GM18867 (cell line): ENCODE measurements at regions not wholly inside any gene's neighbourhood (a gene's known extent, or its start where the extent isn't known, plus 50 kb on each side); places are given as distances from the start of the nearest gene placed in this dataset.
A peak's percentile ranks its signal among the peaks of the same experiment; 100 is the strongest.

Experiments used
- ATAC-seq: cut with Tn5 transposase; IDR thresholded peaks from one replicate; pipeline ENCODE4 v1.9.1; 2021; ENCODE audit warnings: mild to moderate bottlenecking, moderate library complexity; ENCODE audit not compliant: unreplicated experiment

DNA sequence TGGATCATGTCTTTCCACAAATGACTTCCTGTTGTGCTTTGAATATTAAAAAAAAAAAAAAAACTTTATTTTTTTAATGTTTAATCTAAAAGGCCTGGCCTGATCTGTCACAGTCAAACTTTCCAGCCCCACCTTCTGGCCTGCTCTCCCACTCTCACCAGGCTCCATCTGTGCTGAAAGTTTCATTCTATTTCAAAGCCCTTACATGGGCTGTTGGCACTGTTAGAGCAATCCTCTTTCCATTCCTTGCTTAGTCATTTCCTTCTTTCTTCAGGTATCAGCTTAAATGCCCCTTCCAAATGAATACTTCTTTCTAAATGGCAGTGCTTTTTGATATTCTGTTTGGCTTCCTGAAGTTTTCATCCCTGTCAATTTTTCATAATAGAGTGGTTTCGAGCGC is 1104.8 kb upstream of the C9orf72 start:
- no peak for ATAC-seq

DNA sequence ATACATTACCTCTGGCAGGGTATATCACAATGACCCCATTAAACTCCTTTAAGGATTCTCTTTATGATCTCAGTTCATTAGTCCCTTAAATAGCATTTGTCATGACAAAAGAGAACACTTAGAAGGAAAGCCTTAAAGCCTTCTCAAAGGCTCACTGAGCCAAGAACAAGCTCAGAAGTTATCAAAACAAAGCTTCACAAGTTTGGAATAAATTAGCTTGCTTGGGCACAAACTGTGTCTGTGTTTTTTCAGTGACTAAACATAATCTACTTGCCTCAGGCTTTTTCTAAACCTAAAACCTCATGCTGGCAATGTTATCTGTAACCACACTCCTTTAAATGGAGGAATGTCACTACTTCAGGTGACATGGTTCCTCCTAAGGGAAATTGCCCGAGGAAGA is 1114.9 kb upstream of the C9orf72 start:
- no peak for ATAC-seq

DNA sequence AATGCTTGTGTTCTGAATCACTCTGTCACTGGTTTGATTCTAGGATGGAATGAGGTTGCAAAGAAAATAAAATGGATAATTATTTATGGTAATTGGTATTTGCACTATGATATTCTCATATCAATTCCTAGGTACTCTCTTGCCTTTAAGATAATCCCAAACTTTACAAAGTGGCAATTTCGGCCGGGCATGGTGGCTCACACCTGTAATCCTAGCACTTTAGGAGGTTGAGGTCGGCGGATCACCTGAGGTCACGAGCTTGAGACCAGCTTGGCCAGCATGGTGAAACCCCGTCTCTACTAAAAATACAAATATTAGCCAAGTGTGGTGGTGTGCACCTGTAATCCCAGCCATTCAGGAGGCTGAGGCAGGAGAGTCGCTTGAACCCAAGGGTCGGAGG is 1118.7 kb upstream of the C9orf72 start:
- ATAC-seq = no peak

DNA sequence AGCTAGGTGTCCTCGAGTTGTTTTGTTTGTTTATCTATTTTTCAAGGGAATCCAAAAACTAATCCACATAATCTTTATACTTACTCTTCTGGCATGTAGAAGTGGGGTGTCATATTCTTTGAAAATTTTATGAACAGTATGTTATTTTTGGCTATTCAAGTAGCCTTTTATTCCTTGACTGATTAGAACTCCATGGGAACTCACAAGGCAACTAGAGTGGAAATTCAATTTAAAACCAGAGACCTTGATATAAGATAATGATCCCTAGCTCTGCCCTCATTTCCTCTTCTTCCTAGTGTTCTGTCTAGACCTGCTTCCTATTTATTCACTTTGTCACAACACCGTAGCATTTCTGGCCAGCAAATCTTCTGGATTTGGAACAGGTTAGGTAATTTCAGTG is 1123.7 kb upstream of the C9orf72 start:
- ATAC-seq = no peak

DNA sequence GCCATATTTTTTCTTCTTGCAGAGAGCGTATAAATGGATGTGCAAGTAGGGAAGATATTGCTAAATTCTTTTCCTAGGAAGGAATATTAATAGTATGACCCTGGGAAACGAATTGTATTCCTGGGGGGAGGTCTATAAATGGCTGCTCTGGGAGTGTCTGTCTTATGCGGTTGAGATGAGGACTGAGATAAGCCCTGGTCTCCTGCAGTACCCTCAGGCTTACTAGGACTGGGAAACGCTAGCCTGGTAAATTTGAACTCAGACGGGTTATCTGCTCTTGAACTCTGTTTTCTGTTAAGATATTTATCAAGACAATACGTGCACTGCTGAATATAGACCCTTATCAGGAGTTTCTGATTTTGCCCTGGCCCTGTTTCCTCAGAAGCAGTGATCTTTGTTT is 1126.4 kb upstream of the C9orf72 start:
- no peak for ATAC-seq

DNA sequence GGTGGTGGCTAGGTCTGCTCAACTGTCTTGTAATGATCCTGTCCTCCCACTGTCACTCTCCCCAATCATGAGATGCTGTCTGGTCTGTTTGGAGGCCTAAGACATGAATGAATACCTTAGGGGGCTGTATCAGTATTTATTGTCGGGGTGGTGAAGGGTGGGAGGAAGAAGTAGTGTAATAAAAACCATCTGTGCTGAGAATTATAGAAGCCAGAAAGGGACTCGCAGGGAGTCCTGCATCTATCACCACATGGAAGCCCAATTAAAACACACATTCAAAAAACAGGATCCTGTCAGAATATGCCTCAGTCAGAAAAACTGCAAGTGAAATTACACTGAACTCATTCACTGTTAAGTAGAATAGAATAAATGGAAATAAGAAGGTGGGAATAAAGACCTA is 1134.3 kb upstream of the C9orf72 start:
- no peak for ATAC-seq

DNA sequence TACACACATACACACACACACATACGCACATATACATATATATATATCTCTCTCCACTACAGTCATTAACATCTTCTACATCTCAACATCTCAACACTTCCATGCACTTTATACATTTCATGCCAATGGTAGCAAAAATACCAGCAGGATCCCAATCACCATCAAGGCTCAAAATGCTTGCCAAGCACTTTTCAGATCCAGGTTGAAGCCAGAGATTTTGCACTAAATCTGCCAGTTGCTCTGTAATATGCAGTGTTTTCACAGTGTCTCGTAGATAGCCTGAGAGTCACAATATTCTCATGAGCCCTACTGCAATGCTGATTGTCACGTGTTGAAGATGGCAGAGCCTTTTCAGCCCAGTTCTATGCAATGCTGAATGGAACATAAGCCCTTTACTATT is 1140.9 kb upstream of the C9orf72 start:
- no peak for ATAC-seq

DNA sequence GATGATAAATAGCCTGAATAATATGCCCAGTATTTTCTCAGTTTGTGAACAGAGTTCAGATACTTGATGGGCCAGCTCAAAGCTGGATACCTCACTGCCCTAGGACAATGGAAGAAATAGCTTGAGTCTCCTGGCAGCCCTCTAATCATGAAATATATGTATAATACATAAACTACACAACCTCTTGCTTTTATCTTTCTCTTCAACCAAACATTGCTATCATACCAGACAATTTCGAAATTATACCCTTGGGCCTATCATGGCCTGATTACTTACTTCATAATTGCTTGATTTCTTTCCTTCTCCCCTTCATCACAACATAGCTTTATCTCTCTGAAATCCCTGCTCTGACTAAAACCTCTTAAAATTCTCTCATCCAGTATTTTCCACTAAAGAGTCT is 1144.9 kb upstream of the C9orf72 start:
- no peak for ATAC-seq

DNA sequence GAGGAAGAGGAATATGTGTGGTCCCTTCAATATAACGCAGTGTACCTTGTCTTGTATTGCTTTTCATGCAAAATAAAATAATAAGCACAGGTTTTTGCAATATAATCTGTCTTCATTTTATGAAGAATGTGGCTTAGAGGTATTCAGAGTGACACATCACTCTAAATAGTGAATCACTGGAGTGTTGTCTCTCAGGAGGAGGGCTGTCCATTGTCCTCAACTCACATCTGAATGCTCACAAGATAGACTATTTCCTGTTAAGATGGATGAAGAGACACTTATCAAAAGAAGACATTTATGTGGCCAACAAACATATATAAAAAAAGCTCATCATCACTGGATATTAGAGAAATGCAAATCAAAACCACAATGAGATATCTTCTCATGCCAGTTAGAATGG is 1147.5 kb upstream of the C9orf72 start:
- no peak for ATAC-seq

DNA sequence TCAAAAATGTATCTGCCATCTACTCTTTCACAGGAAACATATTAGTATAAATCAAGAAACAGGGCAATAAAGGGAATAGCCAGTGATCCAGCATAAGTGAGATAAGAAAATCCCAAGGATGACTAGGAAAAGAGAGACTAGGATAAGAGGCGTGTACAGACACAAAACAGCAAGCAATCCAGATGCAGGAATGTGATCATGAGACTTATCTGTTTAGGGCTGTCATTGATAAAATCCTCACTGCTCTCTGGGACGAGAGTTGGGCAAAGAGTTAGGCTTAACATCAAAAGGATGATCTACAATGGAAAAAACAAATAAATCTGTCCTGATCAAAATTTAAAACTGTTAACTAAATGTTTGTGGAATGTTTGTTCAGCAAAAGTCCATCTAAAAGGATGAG is 1156.8 kb upstream of the C9orf72 start:
- no peak for ATAC-seq

DNA sequence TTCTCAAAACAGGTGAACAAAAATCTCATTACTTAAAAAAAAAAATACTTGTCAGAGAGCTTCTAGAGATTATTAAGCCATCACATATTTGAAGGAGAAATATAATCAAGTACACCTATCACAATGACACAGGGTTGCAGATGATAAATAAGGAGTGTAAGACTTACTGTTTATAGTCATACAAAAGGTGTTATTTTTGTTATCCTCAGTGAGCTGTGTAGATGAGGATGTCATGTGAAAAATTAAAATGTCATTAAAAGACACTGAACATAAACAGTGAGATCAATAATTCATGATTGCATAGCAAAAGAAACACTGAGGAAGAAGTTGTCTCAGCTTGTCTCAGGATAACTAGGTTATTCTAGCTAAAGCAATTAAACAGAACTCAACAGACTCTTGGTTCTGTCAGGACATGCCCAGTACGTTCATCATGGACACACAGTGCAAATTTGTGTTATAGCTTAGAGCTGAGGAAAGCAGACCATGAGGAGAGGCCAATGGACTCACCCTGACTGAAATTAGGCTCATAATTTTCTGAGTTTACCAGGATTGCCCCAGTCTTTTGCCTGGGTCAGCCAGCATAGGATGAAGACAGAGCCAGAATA is 1162.6 kb upstream of the C9orf72 start:
- ATAC-seq = no peak

DNA sequence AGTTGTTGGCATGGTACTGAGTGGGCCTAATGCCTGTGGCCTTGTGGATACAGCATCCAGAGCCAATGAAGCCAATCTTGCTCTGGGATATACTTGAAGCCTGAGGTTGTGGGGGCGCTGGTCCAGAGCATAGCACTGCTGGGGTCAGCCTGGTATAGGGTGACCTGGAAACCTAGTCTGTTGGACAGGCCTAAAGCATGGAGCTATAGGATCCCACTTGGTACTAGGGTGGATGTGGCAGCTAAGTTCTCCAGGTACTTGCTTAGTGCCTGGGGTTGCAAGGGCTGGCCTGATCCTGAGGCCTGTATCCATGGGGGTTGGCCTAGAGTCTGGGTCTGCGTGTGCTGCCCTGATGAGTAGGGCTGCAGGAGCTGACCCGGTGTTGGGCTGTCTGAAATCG is 1168.2 kb upstream of the C9orf72 start:
- ATAC-seq = no peak

DNA sequence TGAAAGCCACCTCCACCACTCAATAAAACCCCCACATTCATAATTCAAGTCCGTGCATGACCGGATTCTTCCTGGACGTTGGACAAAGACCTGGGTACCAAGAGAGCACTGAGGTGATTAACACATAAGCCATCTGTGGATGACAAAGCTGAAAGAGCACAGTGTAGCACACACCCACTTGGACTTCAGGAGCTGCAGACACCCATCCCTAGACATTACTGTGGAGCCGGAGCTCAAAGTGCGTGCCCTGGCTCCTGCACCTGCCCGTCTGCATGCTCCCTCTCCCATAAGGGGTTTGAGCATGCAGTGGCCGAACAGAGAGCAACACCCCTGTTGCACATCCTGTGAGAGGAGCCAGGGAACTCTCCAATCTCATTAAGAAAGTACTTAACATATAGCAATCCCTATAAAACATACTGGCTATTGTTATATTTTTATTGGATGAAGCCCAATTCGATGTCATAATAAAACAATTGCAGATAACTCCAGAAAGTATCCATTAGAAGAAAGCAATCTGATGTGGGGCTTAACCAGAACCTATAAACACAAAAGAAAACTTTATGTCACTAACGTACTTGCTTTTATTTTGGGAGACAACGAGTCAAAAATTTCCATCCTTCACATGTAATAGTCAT is 1174.2 kb upstream of the C9orf72 start:
- ATAC-seq = no peak

DNA sequence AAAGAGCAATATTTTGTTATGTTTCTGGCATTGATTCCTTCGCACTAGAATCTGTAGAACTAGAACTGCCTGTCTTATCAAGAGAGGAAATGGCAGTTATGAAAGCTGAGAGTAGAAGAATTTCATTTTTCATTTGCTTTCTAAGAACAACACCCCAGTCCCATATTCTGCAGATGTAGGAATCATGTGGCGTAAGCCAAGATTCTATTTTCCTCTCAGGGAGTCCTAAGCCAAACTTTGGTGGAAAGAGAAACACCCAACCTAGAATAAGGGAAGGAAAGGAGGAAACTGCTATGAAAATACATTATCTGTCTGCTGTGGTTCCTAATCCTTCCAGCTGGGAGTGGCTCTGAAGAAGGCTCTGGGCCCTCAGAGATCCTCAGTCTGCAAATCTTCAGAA is 1176.9 kb upstream of the C9orf72 start:
- no peak for ATAC-seq

DNA sequence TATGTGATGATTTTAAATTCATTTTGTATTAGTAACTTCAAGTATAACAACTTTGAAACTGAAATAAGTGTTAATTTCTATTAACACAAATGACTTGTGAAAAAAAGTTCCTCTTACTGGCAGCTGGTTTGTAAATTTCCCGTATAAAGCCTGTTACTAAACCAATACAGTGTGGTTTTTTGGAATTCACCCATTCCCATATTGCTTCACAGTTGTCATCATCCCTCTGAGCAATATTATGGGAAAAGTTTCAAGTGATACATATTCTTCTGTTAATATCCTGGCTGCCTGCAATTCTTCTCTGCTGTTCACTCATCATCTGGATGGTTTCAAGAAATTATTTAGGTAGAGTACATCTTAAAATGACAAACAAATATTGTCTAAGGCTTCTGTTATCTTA is 1185.1 kb upstream of the C9orf72 start:
- no peak for ATAC-seq

DNA sequence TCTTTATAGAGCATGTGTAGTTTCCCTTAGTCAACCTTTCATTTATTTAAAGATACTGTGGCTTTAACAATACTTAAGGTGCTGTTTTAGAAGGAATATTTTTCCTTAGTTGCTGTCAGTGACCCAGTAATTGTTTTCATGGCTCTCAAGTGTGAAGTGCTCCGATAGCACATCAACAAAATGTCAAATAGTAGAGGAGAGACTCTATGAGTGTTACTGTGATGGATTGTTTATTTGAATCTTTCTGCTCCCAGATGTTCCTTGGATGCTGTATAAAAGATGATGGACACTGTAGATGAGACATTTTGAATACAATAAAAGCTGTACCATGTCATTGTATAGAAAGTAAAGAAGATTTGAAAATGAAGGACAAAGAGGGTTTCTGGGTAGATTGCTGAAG is 1185.7 kb upstream of the C9orf72 start:
- ATAC-seq = no peak

DNA sequence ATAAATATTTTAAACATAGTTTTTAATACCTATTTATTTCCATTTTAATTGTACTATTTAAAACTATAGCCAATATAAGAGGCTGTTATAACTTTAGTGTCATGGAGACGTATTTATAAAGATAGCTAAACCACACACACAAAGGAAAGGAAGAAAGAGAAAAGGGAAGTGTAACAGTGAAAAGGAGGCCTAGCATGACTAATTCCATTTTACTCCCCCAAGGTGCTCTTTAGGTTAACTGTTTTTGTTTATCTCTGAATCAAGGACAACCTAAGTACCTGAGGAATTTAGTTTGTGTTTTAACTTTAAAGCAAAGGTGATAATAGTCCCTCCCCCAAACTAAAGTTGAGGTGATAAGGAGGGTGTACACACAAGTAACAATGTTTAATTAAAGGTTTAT is 1188.9 kb upstream of the C9orf72 start:
- ATAC-seq = no peak

DNA sequence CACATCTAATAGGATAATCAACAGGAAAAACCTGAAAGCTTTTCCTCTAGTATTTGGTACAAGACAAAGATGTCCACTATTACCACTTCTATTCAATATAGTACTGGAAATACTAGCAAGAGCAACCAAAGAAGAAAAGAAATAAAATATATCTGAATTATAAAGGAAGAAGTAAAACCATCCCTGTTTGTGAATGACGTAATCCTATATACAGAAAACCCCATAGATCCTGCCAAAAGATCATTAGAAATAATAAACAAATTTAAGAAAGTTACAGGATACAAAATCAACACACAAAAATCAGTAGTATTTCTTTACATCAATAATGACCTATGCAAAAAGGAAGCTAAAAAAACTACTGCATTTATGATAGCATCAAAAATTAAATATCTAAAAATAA is 1191.3 kb upstream of the C9orf72 start:
- ATAC-seq = no peak

DNA sequence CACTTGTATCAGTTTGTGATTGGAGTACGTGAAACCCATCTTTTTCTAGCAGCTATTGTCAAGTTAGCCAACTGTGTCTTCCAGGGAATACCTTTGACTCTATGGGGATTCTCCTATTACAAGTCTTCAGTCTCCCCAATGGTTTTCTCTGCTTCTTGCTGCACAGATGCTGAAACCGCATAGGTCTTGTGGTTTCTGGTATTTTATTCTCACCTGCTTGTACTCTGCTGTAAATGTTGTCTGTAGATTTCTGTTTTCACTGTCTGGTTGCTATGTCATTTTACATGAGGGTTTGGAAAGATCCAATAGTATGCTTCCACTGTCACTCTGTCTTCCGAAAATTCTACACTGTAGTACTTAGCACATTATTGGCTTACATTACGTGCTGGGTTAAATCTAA is 1196.9 kb upstream of the C9orf72 start:
- no peak for ATAC-seq

DNA sequence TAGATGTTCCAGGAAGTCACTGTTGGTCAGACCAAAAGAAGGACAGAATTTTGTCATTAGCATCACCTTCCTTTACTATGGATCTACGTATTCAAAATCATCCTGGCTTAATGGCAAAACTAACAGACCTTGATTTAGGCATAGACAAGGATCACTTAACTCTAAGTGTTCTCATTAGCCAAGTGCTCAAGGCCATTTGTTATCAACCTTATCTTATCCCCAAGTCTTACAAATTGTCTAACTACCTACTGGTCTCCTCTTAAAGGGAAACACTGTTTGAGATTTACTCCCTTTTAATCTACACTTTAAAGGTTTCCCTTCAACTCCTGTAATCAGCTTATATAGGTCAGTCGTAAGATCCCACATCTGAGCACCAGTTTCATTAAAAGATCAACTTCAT is 1197.5 kb upstream of the C9orf72 start:
- ATAC-seq = no peak

DNA sequence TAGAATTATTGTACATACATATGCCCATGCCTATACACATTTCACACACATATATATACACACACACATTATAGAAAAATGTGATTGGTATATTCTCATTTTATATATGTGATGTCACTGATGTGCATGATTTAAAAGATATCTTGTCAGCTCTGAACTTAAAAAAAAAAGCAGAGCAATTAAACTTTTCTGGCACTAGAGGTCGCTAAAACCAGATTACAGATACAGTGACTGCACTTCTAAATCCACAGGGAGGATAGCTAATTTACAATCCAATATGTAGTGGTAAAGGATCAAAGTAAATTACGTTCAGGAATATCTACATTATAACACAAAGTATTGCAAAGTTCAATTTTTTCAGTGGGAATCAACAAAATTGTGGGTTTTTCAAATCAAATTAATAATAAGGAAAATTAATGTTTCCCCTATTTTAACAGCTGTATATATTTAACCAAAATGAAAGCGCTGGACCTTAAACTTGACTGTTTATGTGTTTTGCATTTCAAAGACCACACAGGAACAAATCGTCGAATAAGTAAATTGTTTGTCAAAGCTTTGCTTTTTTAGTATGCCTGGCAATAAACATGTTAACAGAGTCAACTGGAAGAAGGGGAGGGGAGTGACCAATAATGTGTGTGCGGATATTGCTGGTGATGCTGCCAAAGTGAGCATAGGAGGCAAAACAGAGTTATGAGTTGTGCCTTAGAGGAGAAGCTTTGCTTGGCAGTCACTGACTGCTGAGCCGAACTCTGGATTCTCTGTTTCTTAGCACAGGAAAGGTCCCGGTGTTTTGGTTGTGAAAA is 1201.4 kb upstream of the C9orf72 start:
- peak; percentile 57 for ATAC-seq

DNA sequence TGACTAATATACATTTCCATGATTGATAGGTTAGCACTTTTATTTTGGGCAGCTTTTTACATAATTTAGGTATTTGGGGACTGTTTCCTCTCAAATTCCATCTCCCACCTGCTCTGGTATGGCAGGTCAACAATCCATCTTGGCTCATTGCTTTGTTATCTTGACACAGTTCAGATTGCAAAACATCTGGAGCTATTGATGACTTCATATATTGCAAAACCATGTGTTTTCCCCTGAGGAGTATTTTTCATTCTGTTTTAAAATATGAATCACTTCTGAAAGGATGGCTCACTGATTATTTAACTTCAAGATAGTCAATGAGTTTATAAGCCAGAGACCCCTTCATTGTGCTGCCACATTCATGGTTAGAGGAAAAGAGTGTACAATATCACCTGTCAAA is 1206.0 kb upstream of the C9orf72 start:
- no peak for ATAC-seq
